ENCODE measurements at regions not wholly inside any gene's neighbourhood (a gene's known extent, or its start where the extent isn't known, plus 50 kb on each side); places are given as distances from the start of the nearest gene placed in this dataset.

- TF ChIP-seq SIN3A (conservative IDR thresholded peaks at IDR 0.05 in 1 of 2, IDR thresholded peaks at IDR 0.05 in 1 of 2; ENCODE audit: low read depth in 1 of 2, low read length in 2 of 2) = no peak
- no peak for TF ChIP-seq ATF2 (IDR thresholded peaks at IDR 0.05; ENCODE audit: low read length)
- no peak for TF ChIP-seq TAF1 (IDR thresholded peaks at IDR 0.05; ENCODE audit: low read depth, low read length)
- TF ChIP-seq, protein P1, sequence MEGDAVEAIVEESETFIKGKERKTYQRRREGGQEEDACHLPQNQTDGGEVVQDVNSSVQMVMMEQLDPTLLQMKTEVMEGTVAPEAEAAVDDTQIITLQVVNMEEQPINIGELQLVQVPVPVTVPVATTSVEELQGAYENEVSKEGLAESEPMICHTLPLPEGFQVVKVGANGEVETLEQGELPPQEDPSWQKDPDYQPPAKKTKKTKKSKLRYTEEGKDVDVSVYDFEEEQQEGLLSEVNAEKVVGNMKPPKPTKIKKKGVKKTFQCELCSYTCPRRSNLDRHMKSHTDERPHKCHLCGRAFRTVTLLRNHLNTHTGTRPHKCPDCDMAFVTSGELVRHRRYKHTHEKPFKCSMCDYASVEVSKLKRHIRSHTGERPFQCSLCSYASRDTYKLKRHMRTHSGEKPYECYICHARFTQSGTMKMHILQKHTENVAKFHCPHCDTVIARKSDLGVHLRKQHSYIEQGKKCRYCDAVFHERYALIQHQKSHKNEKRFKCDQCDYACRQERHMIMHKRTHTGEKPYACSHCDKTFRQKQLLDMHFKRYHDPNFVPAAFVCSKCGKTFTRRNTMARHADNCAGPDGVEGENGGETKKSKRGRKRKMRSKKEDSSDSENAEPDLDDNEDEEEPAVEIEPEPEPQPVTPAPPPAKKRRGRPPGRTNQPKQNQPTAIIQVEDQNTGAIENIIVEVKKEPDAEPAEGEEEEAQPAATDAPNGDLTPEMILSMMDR (IDR thresholded peaks at IDR 0.05; ENCODE audit: control extremely low read depth in 1 of 3, insufficient read depth in 1 of 3, low read depth in 1 of 3, low read length in 3 of 3) = no peak
- no peak for TF ChIP-seq RFX5 (IDR thresholded peaks at IDR 0.05; ENCODE audit: borderline replicate concordance, low read depth, low read length)
- no peak for TF ChIP-seq ATF3 (IDR thresholded peaks at IDR 0.05; ENCODE audit: insufficient read depth, low read depth, low read length)
- no peak for TF ChIP-seq BCL11A (IDR thresholded peaks at IDR 0.05; ENCODE audit: low read depth in 2 of 2, low read length in 2 of 2)
Observed at GRCh38 chr5:38607396-38607795, 51.0 kb upstream of the LIFR start.

Data from H1 (cell line).